K562 (cell line): ENCODE measurements at regions not wholly inside any gene's neighbourhood (a gene's known extent, or its start where the extent isn't known, plus 50 kb on each side); places are given as distances from the start of the nearest gene placed in this dataset.

Source experiments
- ATAC-seq: fragments of 200-7000 bp; cut with Tn5 transposase; 3 replicates; pipeline ENCODE4 v1.9.1; 2020; ENCODE audit warnings: moderate library complexity
- BruUV-seq: library from RNA; stranded (reverse); fragments of 400-500 nt; replicated peaks from 2 replicates; lab custom pipeline; 2021; lab: Mats Ljungman, UMichigan
- CTCF ChIA-PET: fragments of 300-600 bp; formaldehyde crosslinking; extraction: SDS; loops from one replicate; lab custom pipeline; 2021; ENCODE audit warnings: low intra/inter-chr PET ratio; lab: Yijun Ruan, JAX
- POLR2A ChIA-PET: fragments of 300-600, 350-650 bp; sonication (Branson Sonifier 250); formaldehyde crosslinking; extraction: SDS; loops from one replicate; lab custom pipeline; 2021; ENCODE audit warnings: antibody characterized with exemption, inconsistent platforms; lab: Yijun Ruan, JAX
- DNase-seq, 4 experiments: peaks; one replicate each; pipeline versions ENCODE4 v3.0.0 to v3.0.0-alpha.2; 2011 to 2018; ENCODE audit warnings: low spot score in 3 of 4, mixed read lengths in 3 of 4; ENCODE audit errors: extremely low read depth in 1 of 4
- FAIRE-seq: peaks from 2 replicates; lab custom pipeline; 2011; peaks lifted over from hg19 to GRCh38; lab: Jason Lieb, UNC
- H2AFZ ChIP-seq: 2 replicates; pipeline ENCODE4 v1.6.0; 2011; ENCODE audit warnings: low read depth, low read length, control low read depth, inconsistent platforms
- H3K27ac ChIP-seq: fragments of 200-600 bp; 3 replicates; pipeline ENCODE4 v1.8.0; 2011; ENCODE audit warnings: low read depth, mild to moderate bottlenecking, control low read depth, inconsistent platforms, low read length, moderate library complexity, mixed read lengths; ENCODE audit errors: extremely low read depth
- H3K27me3 ChIP-seq, 2 experiments: fragments of 300-600 bp in 1 of 2; 2 replicates in 1 of 2; 3 replicates in 1 of 2; pipeline versions ENCODE4 v1.6.0 to v1.8.0; 2011; ENCODE audit warnings: inconsistent platforms in 2 of 2, low read length in 2 of 2, mild to moderate bottlenecking in 1 of 2, mixed read lengths in 1 of 2, moderate library complexity in 1 of 2; ENCODE audit not compliant: control insufficient read depth in 2 of 2, insufficient read depth in 2 of 2
- H3K36me3 ChIP-seq: fragments of 300-600 bp; 3 replicates; pipeline ENCODE4 v1.8.0; 2011; ENCODE audit warnings: mild to moderate bottlenecking, low read length, inconsistent platforms; ENCODE audit not compliant: control insufficient read depth, insufficient read depth
- H3K4me1 ChIP-seq, 2 experiments: fragments of 200-600 bp in 1 of 2; replicated peaks in 1 of 2; 2 replicates in 1 of 2; 3 replicates in 1 of 2; pipeline versions ENCODE4 v1.5.1 to v1.8.0; 2011; ENCODE audit warnings: inconsistent platforms in 2 of 2, low read length in 2 of 2, mild to moderate bottlenecking in 1 of 2, mixed read lengths in 1 of 2, moderate library complexity in 1 of 2; ENCODE audit not compliant: control insufficient read depth in 2 of 2, insufficient read depth in 2 of 2
- H3K4me2 ChIP-seq: 2 replicates; pipeline ENCODE4 v1.6.1; 2011; ENCODE audit warnings: low read length, control low read depth, inconsistent platforms, mixed read lengths; ENCODE audit not compliant: insufficient read depth
- H3K4me3 ChIP-seq: fragments of 200-600 bp; sonication (generic), shearing (Covaris generic); 2 replicates; pipeline ENCODE4 v1.5.1; 2016; ENCODE audit warnings: control low read depth, inconsistent platforms
- H3K79me2 ChIP-seq: fragments of 200-600 bp; 3 replicates; pipeline ENCODE4 v1.8.0; 2011; ENCODE audit warnings: low read length, inconsistent platforms; ENCODE audit not compliant: control insufficient read depth, insufficient read depth
- H3K9ac ChIP-seq, 2 experiments: 2 replicates each; pipeline versions ENCODE4 v1.6.0 to v1.6.1; 2011; ENCODE audit warnings: low read depth in 2 of 2, low read length in 2 of 2, control low read depth in 1 of 2, inconsistent platforms in 1 of 2, mild to moderate bottlenecking in 1 of 2, mixed read lengths in 1 of 2; ENCODE audit not compliant: insufficient read depth in 1 of 2
- H3K9me1 ChIP-seq: one replicate; pipeline ENCODE4 v1.6.0; 2011; ENCODE audit warnings: inconsistent platforms, mild to moderate bottlenecking, low read length, moderate library complexity; ENCODE audit not compliant: control insufficient read depth, insufficient read depth
- H3K9me3 ChIP-seq: replicated peaks from 2 replicates; pipeline ENCODE4 v1.5.1; 2011; ENCODE audit warnings: low read depth, low read length, inconsistent platforms; ENCODE audit not compliant: control insufficient read depth, insufficient read depth
- H4K20me1 ChIP-seq: replicated peaks from 2 replicates; pipeline ENCODE4 v1.6.1; 2011; ENCODE audit warnings: low read length, inconsistent platforms, mixed read lengths; ENCODE audit not compliant: control insufficient read depth, insufficient read depth
- ARID3A ChIP-seq: IDR thresholded peaks from 2 replicates; pipeline ENCODE4 v1.6.1; 2012; ENCODE audit warnings: low read depth, low read length, improper control_type of control experiment, borderline replicate concordance
- CGGBP1 ChIP-seq: fragments of 250-450 bp; sonication (Bioruptor Pico); IDR thresholded peaks from 2 replicates; pipeline ENCODE4 v1.9.0; 2021; ENCODE audit warnings: mild to moderate bottlenecking
- EGR1 ChIP-seq: fragments of 450-650 bp; conservative IDR thresholded peaks from 2 replicates; pipeline ENCODE4 v1.6.1; 2017; ENCODE audit warnings: mild to moderate bottlenecking
- ETV1 ChIP-seq: fragments of 450-650 bp; conservative IDR thresholded peaks from 2 replicates; pipeline ENCODE4 v1.6.1; 2016; ENCODE audit warnings: missing genetic modification characterization, control low read depth, low read depth, missing compliant biosample characterization
- ETV6 ChIP-seq, 3 experiments: fragments of 150-350 bp in 1 of 3; sonication (generic) in 1 of 3; formaldehyde crosslinking in 1 of 3; IDR thresholded peaks; 2 replicates each; pipeline versions ENCODE4 v1.6.1 to v1.8.0; 2014 to 2022; ENCODE audit warnings: borderline replicate concordance in 2 of 3, low read depth in 2 of 3, antibody characterized with exemption in 1 of 3, low read length in 1 of 3, mild to moderate bottlenecking in 1 of 3, missing genetic modification reagents in 1 of 3
- GABPB1 ChIP-seq: sonication (generic); formaldehyde crosslinking; IDR thresholded peaks from 2 replicates; pipeline ENCODE4 v1.8.0; 2022; ENCODE audit warnings: mild to moderate bottlenecking, missing genetic modification reagents
- GABPB2 ChIP-seq: fragments of 250-450 bp; sonication (Bioruptor Pico); conservative IDR thresholded peaks from 2 replicates; pipeline ENCODE4 v1.5.1; 2021; ENCODE audit warnings: mild to moderate bottlenecking
- GATAD2B ChIP-seq: fragments of 450-650 bp; IDR thresholded peaks from 2 replicates; pipeline ENCODE4 v1.6.1; 2017; ENCODE audit warnings: mild to moderate bottlenecking, borderline replicate concordance
- PBX2 ChIP-seq, 2 experiments: IDR thresholded peaks in 1 of 2; conservative IDR thresholded peaks in 1 of 2; 2 replicates each; pipeline ENCODE4 v1.6.1; 2016; ENCODE audit warnings: low read depth in 2 of 2, mild to moderate bottlenecking in 1 of 2, missing compliant biosample characterization in 1 of 2, missing genetic modification characterization in 1 of 2, moderate library complexity in 1 of 2
- PHF8 ChIP-seq: fragments of 200-600 bp; sonication (generic); IDR thresholded peaks from 2 replicates; pipeline ENCODE4 v1.6.1; 2012; ENCODE audit warnings: mixed run types, mild to moderate bottlenecking, inconsistent platforms, low read length, moderate library complexity, borderline replicate concordance
- TAL1 ChIP-seq: fragments of 450-650 bp; IDR thresholded peaks from 2 replicates; pipeline ENCODE4 v1.6.1; 2016; ENCODE audit warnings: mild to moderate bottlenecking
- XRCC5 ChIP-seq: fragments of 200-400 bp; formaldehyde crosslinking; IDR thresholded peaks from 2 replicates; pipeline ENCODE4 v1.6.1; 2017; ENCODE audit warnings: low read depth, mild to moderate bottlenecking, low read length
- ZNF511 ChIP-seq: sonication (generic); formaldehyde crosslinking; IDR thresholded peaks from 2 replicates; pipeline ENCODE4 v1.8.0; 2022; ENCODE audit warnings: mild to moderate bottlenecking, missing genetic modification reagents
- WGBS: fragments of 100-300 bp; shearing (Covaris generic); methylation state at CpG from one replicate; pipeline ENCODE4 v1.1.6; 2016; ENCODE audit warnings: low coverage, mixed read lengths; ENCODE audit not compliant: insufficient coverage; ENCODE audit errors: missing lambda C conversion rate; 5-methylcytosine and 5-hydroxymethylcytosine counted together
- in situ Hi-C: fragments of 300-500 bp; cut with MboI; formaldehyde crosslinking; loops from 4 replicates; pipeline ENCODE4 v1.15.0; 2018; ENCODE audit warnings: inconsistent platforms, mixed read lengths
- intact Hi-C: fragments of 100-400 bp; cut with micrococcal nuclease; formaldehyde crosslinking; loops from 2 replicates; pipeline ENCODE4 v1.14.2; 2022
- TF ChIP-seq, protein P1 (sequence below): fragments of 250-450 bp; sonication (Bioruptor Pico); IDR thresholded peaks from 2 replicates; pipeline ENCODE4 v1.8.0; 2022; ENCODE audit warnings: moderate library complexity, mild to moderate bottlenecking, inconsistent platforms

DNA sequence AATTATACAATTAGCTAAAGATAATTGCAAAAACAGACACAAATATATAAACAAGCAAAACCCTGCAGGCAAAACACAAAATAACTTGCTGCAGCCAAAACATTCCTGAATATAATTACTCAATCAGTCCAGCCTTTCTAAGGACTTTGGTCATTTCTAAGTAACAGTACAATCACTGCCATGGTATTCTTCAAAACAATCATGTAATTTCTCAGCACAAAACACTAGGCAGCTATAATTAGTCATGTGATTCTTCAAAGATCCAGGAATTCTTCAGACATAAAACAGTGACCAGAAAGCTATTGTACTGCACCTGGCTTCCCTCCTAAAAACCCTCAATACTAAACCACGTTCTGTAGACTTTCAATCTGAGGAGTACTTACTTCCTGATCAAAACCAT lies 881.1 kb downstream of the EPHA7 start (continued):
- TF ChIP-seq, protein P1, sequence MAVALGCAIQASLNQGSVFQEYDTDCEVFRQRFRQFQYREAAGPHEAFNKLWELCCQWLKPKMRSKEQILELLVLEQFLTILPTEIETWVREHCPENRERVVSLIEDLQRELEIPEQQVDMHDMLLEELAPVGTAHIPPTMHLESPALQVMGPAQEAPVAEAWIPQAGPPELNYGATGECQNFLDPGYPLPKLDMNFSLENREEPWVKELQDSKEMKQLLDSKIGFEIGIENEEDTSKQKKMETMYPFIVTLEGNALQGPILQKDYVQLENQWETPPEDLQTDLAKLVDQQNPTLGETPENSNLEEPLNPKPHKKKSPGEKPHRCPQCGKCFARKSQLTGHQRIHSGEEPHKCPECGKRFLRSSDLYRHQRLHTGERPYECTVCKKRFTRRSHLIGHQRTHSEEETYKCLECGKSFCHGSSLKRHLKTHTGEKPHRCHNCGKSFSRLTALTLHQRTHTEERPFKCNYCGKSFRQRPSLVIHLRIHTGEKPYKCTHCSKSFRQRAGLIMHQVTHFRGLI, result no peak
- TF ChIP-seq GABPB1 (CRISPR knock-in tag) (no peak), CGGBP1 (no peak), TAL1 (no peak), ETV6 (IDR thresholded peaks at IDR 0.05; ENCODE audit: borderline replicate concordance in 1 of 2, low read depth in 2 of 2, low read length in 1 of 2) (no peak), ETV6 (CRISPR knock-in tag; IDR thresholded peaks at IDR 0.05; ENCODE audit: borderline replicate concordance) (no peak), ETV1 (tag) (no peak), ZNF511 (CRISPR knock-in tag) (no peak), PHF8 (no peak)
- TF ChIP-seq, all 486 proteins: peak for 0

- FAIRE-seq, result no peak
- TF ChIP-seq ARID3A, result no peak
- no peak for TF ChIP-seq GABPB2 (CRISPR knock-in tag)
- no peak for TF ChIP-seq PBX2 (CRISPR knock-in tag; IDR thresholded peaks at IDR 0.05; ENCODE audit: low read depth)
- TF ChIP-seq PBX2 (tag; conservative IDR thresholded peaks at IDR 0.05; ENCODE audit: low read depth), result no peak
- TF ChIP-seq GATAD2B, result no peak
- no peak for TF ChIP-seq XRCC5
- no peak for TF ChIP-seq EGR1
These were observed 885.2 kb downstream of the EPHA7 start for GRCh38 chr6:92534109-92534508.

More at GRCh38 chr6:92534109-92534508, 885.2 kb downstream of the EPHA7 start:
- no peaks in the 10 kb centered on the region for H3K27me3 ChIP-seq
- H3K36me3 ChIP-seq, result no peaks in the 10 kb centered on the region
- POLR2A ChIA-PET, result no interaction called here
- no peaks in the 10 kb centered on the region for H3K9me1 ChIP-seq
- WGBS, result 0% methylated on average over 3 of the region's 3 CpGs
- ATAC-seq (no peak), DNase-seq (no peak)
- no TSS peak for BruUV-seq
- no peaks in the 10 kb centered on the region for H3K79me2 ChIP-seq
- H3K9me3 ChIP-seq, result no peaks in the 10 kb centered on the region; the same call in none of the 2 replicates
- H2AFZ ChIP-seq, result no peak overlapping the region
- no peak overlapping the region for H3K9ac ChIP-seq
- no peak overlapping the region for H3K4me3 ChIP-seq
- H3K4me2 ChIP-seq, result no peak overlapping the region
- intact Hi-C loops (no loop called here), in situ Hi-C loops (no loop called here)
- CTCF ChIA-PET, result no interaction called here
- no peaks in the 10 kb centered on the region for H3K4me1 ChIP-seq
- H4K20me1 ChIP-seq, result no peaks in the 10 kb centered on the region
- H3K27ac ChIP-seq, result no peak overlapping the region
